GM21423 (cell line): ENCODE measurements at regions not wholly inside any gene's neighbourhood (a gene's known extent, or its start where the extent isn't known, plus 50 kb on each side); places are given as distances from the start of the nearest gene placed in this dataset.

Experiments
- ATAC-seq: cut with Tn5 transposase; IDR thresholded peaks from one replicate; pipeline ENCODE4 v1.9.1; 2021; ENCODE audit warnings: mild to moderate bottlenecking, moderate library complexity; ENCODE audit not compliant: unreplicated experiment

GRCh38 chr2:215749092-215749957 is 264.0 kb downstream of the MREG start:
- ATAC-seq, result no peak

- ATAC-seq, result no peak
Observed at GRCh38 chr2:215748446-215748845, 264.9 kb downstream of the MREG start.

GRCh38 chr2:215746887-215747615 is 266.3 kb downstream of the MREG start:
- ATAC-seq, result no peak

GRCh38 chr2:215746226-215746886 is 267.0 kb downstream of the MREG start:
- ATAC-seq, result no peak

- no peak for ATAC-seq
Observed at GRCh38 chr2:215745331-215745730, 268.0 kb downstream of the MREG start.

- no peak for ATAC-seq
Observed at GRCh38 chr2:215744514-215744913, 268.8 kb downstream of the MREG start.

- no peak for ATAC-seq
Observed at GRCh38 chr2:215743066-215743465, 270.3 kb downstream of the MREG start.

GRCh38 chr2:215742021-215742420 is 271.3 kb downstream of the MREG start:
- ATAC-seq, result no peak

- no peak for ATAC-seq
Observed at GRCh38 chr2:215740071-215740470, 273.3 kb downstream of the MREG start.

GRCh38 chr2:215738351-215738750 is 275.0 kb downstream of the MREG start:
- no peak for ATAC-seq

GRCh38 chr2:215737477-215737876 is 275.9 kb downstream of the MREG start:
- no peak for ATAC-seq

- no peak for ATAC-seq
Observed at GRCh38 chr2:215736653-215737290, 276.6 kb downstream of the MREG start.

GRCh38 chr2:215731108-215731658 is 282.2 kb downstream of the MREG start:
- no peak for ATAC-seq

GRCh38 chr2:215729985-215730620 is 283.2 kb downstream of the MREG start:
- no peak for ATAC-seq

- peak; percentile 78 for ATAC-seq
Observed at GRCh38 chr2:215728504-215729065, 284.8 kb downstream of the MREG start.

GRCh38 chr2:215727507-215728503 is 285.5 kb downstream of the MREG start:
- ATAC-seq, result peak; percentile 23

GRCh38 chr2:215726070-215726469 is 287.3 kb downstream of the MREG start:
- no peak for ATAC-seq

- no peak for ATAC-seq
Observed at GRCh38 chr2:215724146-215724545, 288.3 kb upstream of the FN1 start.

GRCh38 chr2:215723631-215724011 is 287.8 kb upstream of the FN1 start:
- no peak for ATAC-seq
